HepG2 (cell line): ENCODE measurements at regions not wholly inside any gene's neighbourhood (a gene's known extent, or its start where the extent isn't known, plus 50 kb on each side); places are given as distances from the start of the nearest gene placed in this dataset.
A peak's percentile ranks its signal among the peaks of the same experiment; 100 is the strongest.

Experiments used
- ATAC-seq: fragments of 200-7000 bp; cut with Tn5 transposase; 3 replicates; pipeline ENCODE4 v1.9.1; 2020; ENCODE audit warnings: mild to moderate bottlenecking, moderate library complexity
- BruUV-seq: library from RNA; stranded (reverse); fragments of 400-500 nt; replicated peaks from 2 replicates; lab custom pipeline; 2021; lab: Mats Ljungman, UMichigan
- CTCF ChIA-PET: fragments of 300-600 bp; formaldehyde crosslinking; extraction: SDS; loops from one replicate; lab custom pipeline; 2021; ENCODE audit warnings: low total read pairs, inconsistent platforms, low intra/inter-chr PET ratio; lab: Yijun Ruan, JAX
- POLR2A ChIA-PET: fragments of 350-600 bp; sonication (Branson Sonifier 250); formaldehyde crosslinking; loops from one replicate; lab custom pipeline; 2020; ENCODE audit warnings: antibody characterized with exemption, inconsistent platforms; lab: Yijun Ruan, JAX
- DNase-seq: peaks from one replicate; pipeline ENCODE4 v3.0.0-alpha.2; 2015; ENCODE audit warnings: low spot score
- FAIRE-seq: peaks from 3 replicates; lab custom pipeline; 2011; peaks lifted over from hg19 to GRCh38; lab: Jason Lieb, UNC
- H2AFZ ChIP-seq: one replicate; pipeline ENCODE4 v1.6.1; 2011; ENCODE audit warnings: low read length, inconsistent platforms
- H3K27ac ChIP-seq: fragments of 300-600 bp; 3 replicates; pipeline ENCODE4 v1.8.0; 2011; ENCODE audit warnings: mixed run types, mild to moderate bottlenecking, mixed read lengths, low read length, inconsistent platforms; ENCODE audit not compliant: insufficient read depth; ENCODE audit errors: extremely low read length
- H3K27me3 ChIP-seq, 2 experiments: fragments of 200-600 bp in 1 of 2; 2 replicates in 1 of 2; 3 replicates in 1 of 2; pipeline versions ENCODE4 v1.6.0 to v1.8.0; 2011; ENCODE audit warnings: low read length in 2 of 2, mild to moderate bottlenecking in 2 of 2, moderate library complexity in 2 of 2, inconsistent platforms in 1 of 2; ENCODE audit not compliant: insufficient read depth in 2 of 2, control insufficient read depth in 1 of 2
- H3K36me3 ChIP-seq, 2 experiments: fragments of 200-600 bp in 1 of 2; replicated peaks in 1 of 2; 2 replicates in 1 of 2; 3 replicates in 1 of 2; pipeline versions ENCODE4 v1.5.1 to v1.8.0; 2011; ENCODE audit warnings: low read length in 2 of 2, inconsistent platforms in 1 of 2; ENCODE audit not compliant: insufficient read depth in 2 of 2, control insufficient read depth in 1 of 2
- H3K4me1 ChIP-seq: 2 replicates; pipeline ENCODE4 v1.5.1; 2012; ENCODE audit warnings: low read length, inconsistent platforms; ENCODE audit not compliant: insufficient read depth
- H3K4me2 ChIP-seq: 2 replicates; pipeline ENCODE4 v1.6.0; 2011; ENCODE audit warnings: low read depth, low read length, inconsistent platforms
- H3K4me3 ChIP-seq, 3 experiments: fragments of 200-600 bp in 1 of 3; sonication (generic), shearing (Covaris generic) in 1 of 3; replicated peaks in 1 of 3; 2 replicates each; pipeline ENCODE4 v1.5.1; 2011 to 2016; ENCODE audit warnings: low read length in 3 of 3, inconsistent platforms in 2 of 3, low read depth in 2 of 3, mild to moderate bottlenecking in 2 of 3, control low read depth in 1 of 3, mixed read lengths in 1 of 3; ENCODE audit not compliant: insufficient read depth in 1 of 3
- H3K79me2 ChIP-seq: one replicate; pipeline ENCODE4 v1.6.1; 2011; ENCODE audit warnings: low read length, inconsistent platforms; ENCODE audit not compliant: insufficient read depth
- H3K9ac ChIP-seq: 2 replicates; pipeline ENCODE4 v1.6.0; 2011; ENCODE audit warnings: mild to moderate bottlenecking, low read depth, low read length, inconsistent platforms; ENCODE audit not compliant: insufficient read depth
- H3K9me3 ChIP-seq: 2 replicates; pipeline ENCODE4 v1.5.1; 2012; ENCODE audit warnings: mild to moderate bottlenecking, low read length
- H4K20me1 ChIP-seq: 2 replicates; pipeline ENCODE4 v1.6.0; 2011; ENCODE audit warnings: inconsistent platforms, mild to moderate bottlenecking, low read length, moderate library complexity; ENCODE audit not compliant: insufficient read depth
- ATF4 ChIP-seq, 2 experiments: fragments of 450-650 bp in 1 of 2; sonication (generic) in 1 of 2; formaldehyde crosslinking; IDR thresholded peaks; 2 replicates each; pipeline versions ENCODE4 v1.5.0 to v1.8.0; 2020 to 2022; ENCODE audit warnings: mild to moderate bottlenecking in 1 of 2, missing genetic modification reagents in 1 of 2
- ATF7 ChIP-seq, 2 experiments: fragments of 450-650 bp in 1 of 2; sonication (generic) in 1 of 2; formaldehyde crosslinking in 1 of 2; IDR thresholded peaks; 2 replicates each; pipeline versions ENCODE4 v1.4.0 to v1.6.1; 2016 to 2020; ENCODE audit warnings: antibody characterized with exemption in 1 of 2, mild to moderate bottlenecking in 1 of 2, missing genetic modification reagents in 1 of 2
- CENPT ChIP-seq: sonication (generic); formaldehyde crosslinking; IDR thresholded peaks from 2 replicates; pipeline ENCODE4 v1.8.0; 2022; ENCODE audit warnings: low read depth, mild to moderate bottlenecking, moderate library complexity, missing genetic modification reagents
- CREB1 ChIP-seq, 2 experiments: fragments of 450-650 bp in 1 of 2; IDR thresholded peaks; 2 replicates each; pipeline ENCODE4 v1.6.1; 2016 to 2017; ENCODE audit warnings: control low read depth in 1 of 2, mild to moderate bottlenecking in 1 of 2, missing compliant biosample characterization in 1 of 2, missing genetic modification characterization in 1 of 2
- HBP1 ChIP-seq: IDR thresholded peaks from 2 replicates; pipeline ENCODE4 v1.6.1; 2016; ENCODE audit warnings: low read depth, control low read depth
- ISX ChIP-seq: sonication (generic); formaldehyde crosslinking; conservative IDR thresholded peaks from 2 replicates; pipeline ENCODE4 v1.5.0; 2020; ENCODE audit warnings: missing genetic modification reagents
- PAXIP1 ChIP-seq: sonication (generic); formaldehyde crosslinking; conservative IDR thresholded peaks from 2 replicates; pipeline ENCODE4 v1.4.0; 2020; ENCODE audit warnings: mild to moderate bottlenecking, missing genetic modification reagents, moderate library complexity
- SIX4 ChIP-seq: sonication (generic); formaldehyde crosslinking; IDR thresholded peaks from 2 replicates; pipeline ENCODE4 v1.4.0; 2020; ENCODE audit warnings: missing genetic modification reagents
- TRIM22 ChIP-seq: fragments of 450-650 bp; IDR thresholded peaks from 2 replicates; pipeline ENCODE4 v1.6.1; 2017
- ZFP82 ChIP-seq: sonication (generic); formaldehyde crosslinking; IDR thresholded peaks from 2 replicates; pipeline ENCODE4 v1.5.1; 2020; ENCODE audit warnings: mild to moderate bottlenecking, missing genetic modification reagents, borderline replicate concordance
- ZNF224 ChIP-seq: sonication (generic); formaldehyde crosslinking; IDR thresholded peaks from 2 replicates; pipeline ENCODE4 v1.5.0; 2020; ENCODE audit warnings: mild to moderate bottlenecking, missing genetic modification reagents
- ZNF256 ChIP-seq: sonication (generic); formaldehyde crosslinking; conservative IDR thresholded peaks from 2 replicates; pipeline ENCODE4 v1.4.0; 2020; ENCODE audit warnings: missing genetic modification reagents
- ZNF337 ChIP-seq: sonication (generic); formaldehyde crosslinking; IDR thresholded peaks from 2 replicates; pipeline ENCODE4 v1.5.1; 2020; ENCODE audit warnings: missing genetic modification reagents, low read depth, mild to moderate bottlenecking, borderline replicate concordance
- ZNF354B ChIP-seq: sonication (generic); formaldehyde crosslinking; IDR thresholded peaks from 2 replicates; pipeline ENCODE4 v1.8.0; 2022; ENCODE audit warnings: mild to moderate bottlenecking, missing genetic modification reagents
- ZNF556 ChIP-seq: sonication (generic); formaldehyde crosslinking; IDR thresholded peaks from 2 replicates; pipeline ENCODE4 v1.4.0; 2020; ENCODE audit warnings: mild to moderate bottlenecking, missing genetic modification reagents, borderline replicate concordance
- whole genome bisulfite sequencing: methylation state at CpG from one replicate; pipeline ENCODE4 v1.1.6; 2017; ENCODE audit warnings: low lambda C conversion rate; 5-methylcytosine and 5-hydroxymethylcytosine counted together
- in situ Hi-C: cut with HindIII; loops from 2 replicates; pipeline ENCODE4 v1.10.0; 2017; ENCODE audit warnings: low pct_unique_long_range_greater_than_20kb; ENCODE audit not compliant: extremely low pct_ligation_motif_present
- intact Hi-C: fragments of 100-400 bp; cut with micrococcal nuclease; formaldehyde crosslinking; loops from one replicate; pipeline ENCODE4 v1.10.0; 2022; ENCODE audit not compliant: unreplicated experiment

GRCh38 chr5:86837610-86838009, 219.9 kb downstream of the COX7C start (continued):
- 0 out of 2 replicates have a peak, but pooled peaks have one; percentile 16 for TF ChIP-seq CREB1 (IDR thresholded peaks at IDR 0.05)
- no peak for TF ChIP-seq CREB1 (CRISPR knock-in tag; IDR thresholded peaks at IDR 0.05)
- TF ChIP-seq TRIM22: no peak
- TF ChIP-seq ZNF337 (CRISPR knock-in tag): no peak

GRCh38 chr5:86838083-86838482, 220.3 kb downstream of the COX7C start:
- no peak overlapping the region for H2AFZ ChIP-seq
- in situ Hi-C loops: no loop called here
- no peaks in the 10 kb centered on the region for H3K9me3 ChIP-seq
- no peaks in the 10 kb centered on the region for H3K79me2 ChIP-seq
- ChIA-PET CTCF (no interaction called here), POLR2A (no interaction called here)
- 2% methylated on average over 2 of the region's 2 CpGs for WGBS
- DNase-seq (no peak), FAIRE-seq (no peak), ATAC-seq (no peak)
- H3K4me1 ChIP-seq: no peaks in the 10 kb centered on the region
- H3K4me2 ChIP-seq: no peak overlapping the region
- intact Hi-C loops: no loop called here
- BruUV-seq: no TSS peak
- no peak overlapping the region for H3K4me3 ChIP-seq
- H3K9ac ChIP-seq: no peak overlapping the region
- no peak overlapping the region for H3K27ac ChIP-seq
- H3K36me3 ChIP-seq: no peaks in the 10 kb centered on the region
- no peaks in the 10 kb centered on the region for H3K27me3 ChIP-seq
- H4K20me1 ChIP-seq: no peaks in the 10 kb centered on the region
- TF ChIP-seq HBP1 (CRISPR knock-in tag) (no peak), ZNF556 (no peak), ISX (CRISPR knock-in tag) (no peak), ZNF224 (CRISPR knock-in tag) (no peak), ATF7 (IDR thresholded peaks at IDR 0.05) (no peak), ATF7 (CRISPR knock-in tag; IDR thresholded peaks at IDR 0.05) (no peak), ZFP82 (CRISPR knock-in tag) (no peak), PAXIP1 (CRISPR knock-in tag) (no peak), CENPT (CRISPR knock-in tag) (no peak), SIX4 (no peak), ZNF256 (CRISPR knock-in tag) (no peak), ATF4 (CRISPR knock-in tag; IDR thresholded peaks at IDR 0.05) (no peak), ZNF354B (CRISPR knock-in tag) (no peak)
